ENCODE measurements at regions not wholly inside any gene's neighbourhood (a gene's known extent, or its start where the extent isn't known, plus 50 kb on each side); places are given as distances from the start of the nearest gene placed in this dataset.

- CTCF ChIA-PET = no interaction called here
- 57% methylated on average over 19 of the region's 19 CpGs for WGBS (ENCODE audit: insufficient coverage, insufficient replicate concordance, low lambda C conversion rate, missing lambda C conversion rate)
These were observed 1481.9 kb downstream of the PCDH9 start for GRCh38 chr13:65748227-65748626.

GRCh38 chr13:65746406-65746921, 1483.7 kb downstream of the PCDH9 start:
- in situ Hi-C loops (cut with MboI) = loop anchor here (10.0 kb wide), 1 partner anchor 58 kb away; no protein-coding TSS in a partner anchor
- WGBS (ENCODE audit: insufficient coverage, insufficient replicate concordance, low lambda C conversion rate, missing lambda C conversion rate) = 34% methylated on average over 4 of the region's 4 CpGs
- intact Hi-C loops (cut with micrococcal nuclease; ENCODE audit: unreplicated experiment) = no loop called here
- H3K4me1 ChIP-seq (ENCODE audit: control insufficient read depth, insufficient read depth, low read length) = no peaks in the 10 kb centered on the region
- FAIRE-seq = no peak
- H3K9ac ChIP-seq (ENCODE audit: control insufficient read depth, insufficient read depth, low read length) = no peak overlapping the region
- no peak overlapping the region for H2AFZ ChIP-seq (ENCODE audit: control insufficient read depth, low read depth, low read length)
- no peak overlapping the region for H3K4me3 ChIP-seq
- ChIA-PET CTCF (interaction anchor here (0.6 kb wide), 1 partner anchor 14 kb away, joined by 3 read pairs; no protein-coding TSS in a partner anchor), RAD21 (ENCODE audit: unreplicated experiment) (no interaction called here), SMC1A (ENCODE audit: uncharacterized antibody, unreplicated experiment) (interaction anchor here (1.0 kb wide), 1 partner anchor 9 kb away, joined by 3 read pairs; no protein-coding TSS in a partner anchor), POLR2A (no interaction called here)
- no peaks in the 10 kb centered on the region for H3K27me3 ChIP-seq (replicated peaks in 1 of 2; ENCODE audit: control insufficient read depth in 2 of 2, insufficient read depth in 2 of 2, low read length in 1 of 2)
- H3K27ac ChIP-seq (ENCODE audit: control insufficient read depth, insufficient read depth) = no peak overlapping the region
- ATAC-seq = no peak
- no peaks in the 10 kb centered on the region for H4K20me1 ChIP-seq (ENCODE audit: control insufficient read depth, insufficient read depth)
- TF ChIP-seq STAT1 (conservative IDR thresholded peaks at IDR 0.05) = no peak
- no peaks in the 10 kb centered on the region for H3K79me2 ChIP-seq (ENCODE audit: control insufficient read depth, insufficient read depth, low read length)
- BruUV-seq (replicated peaks) = no TSS peak
- H3K36me3 ChIP-seq (ENCODE audit: control insufficient read depth in 2 of 2, insufficient read depth in 2 of 2, low read length in 1 of 2) = no peaks in the 10 kb centered on the region
- H3K9me3 ChIP-seq (replicated peaks; ENCODE audit: control insufficient read depth, insufficient read depth, low read length) = no peaks in the 10 kb centered on the region
- no peak overlapping the region for H3K4me2 ChIP-seq (ENCODE audit: control insufficient read depth, insufficient read depth)
- no peak for DNase-seq (ENCODE audit: low read depth, low spot score)

More at GRCh38 chr13:65748227-65748626, 1481.9 kb downstream of the PCDH9 start:
- no peaks in the 10 kb centered on the region for H3K9me3 ChIP-seq (replicated peaks; ENCODE audit: control insufficient read depth, insufficient read depth, low read length)
- no peaks in the 10 kb centered on the region for H3K4me1 ChIP-seq (ENCODE audit: control insufficient read depth, insufficient read depth, low read length)
- no peak for TF ChIP-seq MYB (IDR thresholded peaks at IDR 0.05; ENCODE audit: borderline replicate concordance, low read depth, low read length)
- TF ChIP-seq WRNIP1 (IDR thresholded peaks at IDR 0.05; ENCODE audit: borderline replicate concordance, low read depth, low read length) = no peak
- TF ChIP-seq ETV6 (conservative IDR thresholded peaks at IDR 0.05 in 1 of 2, IDR thresholded peaks at IDR 0.05 in 1 of 2; ENCODE audit: borderline replicate concordance in 1 of 2, low read depth in 1 of 2) = no peak
- TF ChIP-seq MTA2 (IDR thresholded peaks at IDR 0.05; ENCODE audit: low read depth) = no peak
- H2AFZ ChIP-seq (ENCODE audit: control insufficient read depth, low read depth, low read length) = no peak overlapping the region
- no TSS peak for BruUV-seq (replicated peaks)
- ATAC-seq (no peak), FAIRE-seq (no peak), DNase-seq (ENCODE audit: low read depth, low spot score) (no peak)
- no peaks in the 10 kb centered on the region for H3K79me2 ChIP-seq (ENCODE audit: control insufficient read depth, insufficient read depth, low read length)
- in situ Hi-C loops (cut with MboI) = loop anchor here (10.0 kb wide), 1 partner anchor 57 kb away; no protein-coding TSS in a partner anchor
- intact Hi-C loops (cut with micrococcal nuclease; ENCODE audit: unreplicated experiment) = no loop called here
- RAD21 ChIA-PET (ENCODE audit: unreplicated experiment) = no interaction called here
- POLR2A ChIA-PET = no interaction called here
- H4K20me1 ChIP-seq (ENCODE audit: control insufficient read depth, insufficient read depth) = no peaks in the 10 kb centered on the region
- H3K9ac ChIP-seq (ENCODE audit: control insufficient read depth, insufficient read depth, low read length) = no peak overlapping the region
- SMC1A ChIA-PET (ENCODE audit: uncharacterized antibody, unreplicated experiment) = no interaction called here
- H3K36me3 ChIP-seq (ENCODE audit: control insufficient read depth in 2 of 2, insufficient read depth in 2 of 2, low read length in 1 of 2) = no peaks in the 10 kb centered on the region
- no peak overlapping the region for H3K27ac ChIP-seq (ENCODE audit: control insufficient read depth, insufficient read depth)
- no peaks in the 10 kb centered on the region for H3K27me3 ChIP-seq (replicated peaks in 1 of 2; ENCODE audit: control insufficient read depth in 2 of 2, insufficient read depth in 2 of 2, low read length in 1 of 2)
- H3K4me2 ChIP-seq (ENCODE audit: control insufficient read depth, insufficient read depth) = no peak overlapping the region
- no peak overlapping the region for H3K4me3 ChIP-seq
